Lung (tissue), 11 donors: ENCODE measurements at regions not wholly inside any gene's neighbourhood (a gene's known extent, or its start where the extent isn't known, plus 50 kb on each side); places are given as distances from the start of the nearest gene placed in this dataset.

ENCODE experiments used
- ATAC-seq: fragments of 200-7000 bp; cut with Tn5 transposase; one replicate; pipeline ENCODE4 v1.9.1; 2020; ENCODE audit warnings: moderate number of reproducible peaks; ENCODE audit not compliant: insufficient read depth, low FRiP score
- DNase-seq, 3 donors: peaks; one replicate each; pipeline ENCODE4 v3.0.0-alpha.2; 2013 to 2017
- H3K27ac ChIP-seq, 2 donors: one replicate each; pipeline ENCODE4 v1.5.1; 2013; ENCODE audit warnings: mild to moderate bottlenecking in 2 of 2, moderate library complexity in 2 of 2, control low read depth in 1 of 2, inconsistent platforms in 1 of 2, low read depth in 1 of 2, low read length in 1 of 2
- H3K27me3 ChIP-seq, 3 donors: one replicate each; pipeline ENCODE4 v1.5.1; 2013; ENCODE audit warnings: low read length in 2 of 3; ENCODE audit not compliant: control insufficient read depth in 3 of 3, insufficient read depth in 3 of 3
- H3K36me3 ChIP-seq, 4 donors: one replicate each; pipeline ENCODE4 v1.5.1; 2013; ENCODE audit warnings: low read length in 4 of 4, mild to moderate bottlenecking in 1 of 4, moderate library complexity in 1 of 4; ENCODE audit not compliant: control insufficient read depth in 4 of 4, insufficient read depth in 4 of 4
- H3K4me1 ChIP-seq, 5 donors: one replicate each; pipeline ENCODE4 v1.5.1; 2013; ENCODE audit warnings: low read length in 5 of 5, mild to moderate bottlenecking in 2 of 5, moderate library complexity in 1 of 5; ENCODE audit not compliant: control insufficient read depth in 5 of 5, insufficient read depth in 5 of 5
- H3K4me3 ChIP-seq: one replicate; pipeline ENCODE4 v1.5.1; 2013; ENCODE audit warnings: mild to moderate bottlenecking, control low read depth, moderate library complexity
- H3K9ac ChIP-seq, 2 donors: one replicate each; pipeline ENCODE4 v1.5.1; 2013; ENCODE audit warnings: low read length in 2 of 2, control low read depth in 1 of 2; ENCODE audit not compliant: insufficient read depth in 1 of 2
- H3K9me3 ChIP-seq, 4 donors: one replicate each; pipeline ENCODE4 v1.5.1; 2013; ENCODE audit warnings: low read length in 3 of 4, mild to moderate bottlenecking in 1 of 4, moderate library complexity in 1 of 4; ENCODE audit not compliant: control insufficient read depth in 4 of 4, insufficient read depth in 3 of 4
- WGBS, 2 donors: extraction: QIAGEN DNeasy Blood & Tissue Kit; methylation state at CpG; one replicate each; pipeline ENCODE4 v1.1.7; 2013; 5-methylcytosine and 5-hydroxymethylcytosine counted together
- TF ChIP-seq, protein P1 (sequence below): IDR thresholded peaks from 2 replicates; pipeline ENCODE4 v1.5.1; 2012; ENCODE audit warnings: mild to moderate bottlenecking; ENCODE audit errors: control extremely low read depth, extremely low read depth
- donor health status: control.
- donor health status: control.
- donor health status: Bipolar disorder and iron deficiency.
- donor health status: healthy.
- donor health status: DM: yes; HTN: yes; CAD: no.

GRCh38 chr10:8778713-8779112 lies 724.2 kb downstream of the GATA3 start:
- Histone ChIP-seq H3K9ac (no peak overlapping the region), H3K27ac (no peak overlapping the region), H3K4me1 (no peaks in the 10 kb centered on the region), H3K27me3 (no peaks in the 10 kb centered on the region), H3K4me3 (no peak overlapping the region), H3K9me3 (no peaks in the 10 kb centered on the region), H3K36me3 (no peaks in the 10 kb centered on the region)
- ATAC-seq (no peak), DNase-seq (no peak)
- 67 to 73% methylated on average over 3 of the region's 3 CpGs for WGBS, 2 donors
- TF ChIP-seq, protein P1, sequence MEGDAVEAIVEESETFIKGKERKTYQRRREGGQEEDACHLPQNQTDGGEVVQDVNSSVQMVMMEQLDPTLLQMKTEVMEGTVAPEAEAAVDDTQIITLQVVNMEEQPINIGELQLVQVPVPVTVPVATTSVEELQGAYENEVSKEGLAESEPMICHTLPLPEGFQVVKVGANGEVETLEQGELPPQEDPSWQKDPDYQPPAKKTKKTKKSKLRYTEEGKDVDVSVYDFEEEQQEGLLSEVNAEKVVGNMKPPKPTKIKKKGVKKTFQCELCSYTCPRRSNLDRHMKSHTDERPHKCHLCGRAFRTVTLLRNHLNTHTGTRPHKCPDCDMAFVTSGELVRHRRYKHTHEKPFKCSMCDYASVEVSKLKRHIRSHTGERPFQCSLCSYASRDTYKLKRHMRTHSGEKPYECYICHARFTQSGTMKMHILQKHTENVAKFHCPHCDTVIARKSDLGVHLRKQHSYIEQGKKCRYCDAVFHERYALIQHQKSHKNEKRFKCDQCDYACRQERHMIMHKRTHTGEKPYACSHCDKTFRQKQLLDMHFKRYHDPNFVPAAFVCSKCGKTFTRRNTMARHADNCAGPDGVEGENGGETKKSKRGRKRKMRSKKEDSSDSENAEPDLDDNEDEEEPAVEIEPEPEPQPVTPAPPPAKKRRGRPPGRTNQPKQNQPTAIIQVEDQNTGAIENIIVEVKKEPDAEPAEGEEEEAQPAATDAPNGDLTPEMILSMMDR: no peak

DNA sequence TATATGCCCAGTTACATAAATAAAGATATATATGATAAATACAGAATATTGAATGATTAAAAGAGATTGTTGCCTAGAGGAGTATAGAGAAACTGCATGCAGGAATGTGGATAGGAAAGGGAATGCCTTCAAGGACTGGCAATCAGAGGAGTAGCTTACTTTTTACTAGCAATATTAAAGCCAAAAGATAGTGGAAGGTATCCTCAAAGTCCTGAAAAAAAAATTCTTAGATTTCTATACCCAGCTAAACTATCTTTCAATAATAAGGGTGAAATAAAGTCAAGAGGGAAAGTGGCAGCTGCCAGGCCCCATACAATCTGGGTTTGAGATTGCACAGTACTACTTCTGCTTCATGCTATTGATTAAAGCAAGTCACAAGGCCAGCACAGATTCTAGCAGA lies 733.2 kb downstream of the GATA3 start:
- H3K27ac ChIP-seq: no peak overlapping the region
- peaks cover 3 to 12% (median 4%) of the 10 kb centered on the region in 4 donors for H3K9me3 ChIP-seq
- no peak overlapping the region for H3K9ac ChIP-seq

DNA sequence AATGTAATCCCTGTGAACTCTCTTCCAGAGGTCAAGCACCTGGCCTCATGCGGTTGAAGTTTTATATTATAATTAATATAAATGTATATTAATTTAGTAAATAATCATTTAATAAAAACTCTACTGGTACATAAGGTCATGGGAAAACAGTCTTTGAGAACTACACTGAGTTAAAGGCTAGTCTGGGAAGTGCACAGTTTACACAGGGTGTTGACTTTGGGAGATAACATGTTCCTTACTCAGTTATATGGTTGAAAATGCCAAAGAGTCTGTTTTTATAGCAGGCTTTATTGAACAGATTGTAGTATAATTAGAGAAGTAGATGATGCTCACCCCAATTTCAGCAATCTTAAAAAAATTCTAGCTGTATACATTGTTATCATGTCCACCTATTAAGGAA lies 735.9 kb downstream of the GATA3 start:
- Histone ChIP-seq H3K4me1 (no peaks in the 10 kb centered on the region), H3K27ac (no peak overlapping the region), H3K36me3 (no peaks in the 10 kb centered on the region), H3K9ac (no peak overlapping the region), H3K9me3 (peaks cover 3 to 12% (median 4%) of the 10 kb centered on the region in 4 donors), H3K4me3 (no peak overlapping the region), H3K27me3 (no peaks in the 10 kb centered on the region)
- DNase-seq: no peak
- TF ChIP-seq, protein P1: no peak
- no peak for ATAC-seq
- WGBS, 2 donors: 74 to 88% methylated on average over 1 of the region's 1 CpG

More for the DNA sequence above, 733.2 kb downstream of the GATA3 start:
- Histone ChIP-seq H3K4me1 (no peaks in the 10 kb centered on the region), H3K36me3 (no peaks in the 10 kb centered on the region), H3K4me3 (no peak overlapping the region), H3K27me3 (no peaks in the 10 kb centered on the region)
- no peak for DNase-seq
- ATAC-seq: no peak
- TF ChIP-seq, protein P1: no peak

- H3K27ac ChIP-seq: no peak overlapping the region
- no peak overlapping the region for H3K9ac ChIP-seq
- H3K27me3 ChIP-seq: no peaks in the 10 kb centered on the region
- H3K4me1 ChIP-seq: no peaks in the 10 kb centered on the region
- WGBS, 2 donors: 85 to 91% methylated on average over 2 of the region's 2 CpGs
- H3K36me3 ChIP-seq: no peaks in the 10 kb centered on the region
- H3K9me3 ChIP-seq: no peaks in the 10 kb centered on the region
- no peak overlapping the region for H3K4me3 ChIP-seq
- TF ChIP-seq, protein P1: no peak
- ATAC-seq: no peak
- DNase-seq: no peak
Measured at GRCh38 chr10:8794860-8795259, 740.4 kb downstream of the GATA3 start.
